ENCODE measurements at regions not wholly inside any gene's neighbourhood (a gene's known extent, or its start where the extent isn't known, plus 50 kb on each side); places are given as distances from the start of the nearest gene placed in this dataset.

DNA sequence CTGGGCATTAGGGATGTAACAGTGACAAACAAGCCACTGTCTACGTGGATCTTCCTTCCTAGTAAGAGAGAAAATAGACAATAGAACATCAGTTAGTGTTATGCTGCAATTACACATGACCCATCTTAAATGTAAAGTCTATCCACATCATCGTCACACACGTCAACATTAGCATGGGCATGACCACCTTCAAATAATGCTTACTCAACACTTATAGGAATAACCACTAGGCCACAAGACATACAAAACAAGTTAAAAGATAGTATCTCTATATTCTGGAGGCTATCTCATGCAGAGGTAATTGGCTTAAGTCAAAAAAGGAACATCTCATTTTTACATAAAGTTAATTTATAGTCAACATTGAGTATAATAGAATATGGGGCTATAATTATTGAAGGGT, 156.5 kb downstream of the MOXD1 start:
- DNase-seq (ENCODE audit: low spot score) (no peak), ATAC-seq (no peak)

GRCh38 chr6:132236744-132237143, 164.5 kb downstream of the MOXD1 start:
- no peak for ATAC-seq
- no peak for DNase-seq (ENCODE audit: low spot score)

- no peak for DNase-seq (ENCODE audit: low spot score)
- no peak for ATAC-seq
These were observed 165.0 kb downstream of the MOXD1 start for GRCh38 chr6:132236281-132236680.

DNA sequence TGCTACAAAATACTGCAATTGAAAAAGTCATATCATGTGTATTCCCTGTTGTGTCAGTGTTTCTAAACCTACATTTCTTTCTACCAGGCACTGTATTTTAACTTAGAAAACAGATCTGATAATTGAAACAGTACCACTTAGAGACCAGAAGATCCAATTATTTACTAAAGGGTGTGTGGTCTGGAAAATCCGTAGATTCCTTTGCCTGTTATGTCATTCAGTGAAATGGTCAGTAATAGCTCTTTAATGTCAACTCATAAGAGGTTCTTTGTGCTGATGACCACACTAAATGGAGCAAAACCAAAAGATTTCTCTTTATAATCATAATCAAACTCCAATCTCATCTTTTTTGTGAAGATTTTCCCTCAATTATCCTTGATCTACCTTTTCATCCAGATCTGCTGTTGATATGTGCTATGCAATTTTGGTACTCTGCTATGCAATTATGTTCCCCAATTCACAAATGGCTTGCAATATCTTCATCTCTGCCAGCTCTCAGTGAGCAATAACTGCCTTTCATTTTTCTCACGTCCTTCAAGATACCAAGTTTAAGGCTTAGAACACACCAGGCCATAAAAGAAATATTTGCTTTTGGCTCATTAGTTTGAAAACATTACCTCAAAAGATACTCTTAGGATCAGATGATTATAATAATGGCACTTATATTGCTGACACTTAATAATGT, 165.5 kb downstream of the MOXD1 start:
- DNase-seq (ENCODE audit: low spot score) (no peak), ATAC-seq (no peak)

- DNase-seq (ENCODE audit: low spot score) (no peak), ATAC-seq (no peak)
These were observed 166.9 kb downstream of the MOXD1 start for GRCh38 chr6:132234356-132234755.

DNA sequence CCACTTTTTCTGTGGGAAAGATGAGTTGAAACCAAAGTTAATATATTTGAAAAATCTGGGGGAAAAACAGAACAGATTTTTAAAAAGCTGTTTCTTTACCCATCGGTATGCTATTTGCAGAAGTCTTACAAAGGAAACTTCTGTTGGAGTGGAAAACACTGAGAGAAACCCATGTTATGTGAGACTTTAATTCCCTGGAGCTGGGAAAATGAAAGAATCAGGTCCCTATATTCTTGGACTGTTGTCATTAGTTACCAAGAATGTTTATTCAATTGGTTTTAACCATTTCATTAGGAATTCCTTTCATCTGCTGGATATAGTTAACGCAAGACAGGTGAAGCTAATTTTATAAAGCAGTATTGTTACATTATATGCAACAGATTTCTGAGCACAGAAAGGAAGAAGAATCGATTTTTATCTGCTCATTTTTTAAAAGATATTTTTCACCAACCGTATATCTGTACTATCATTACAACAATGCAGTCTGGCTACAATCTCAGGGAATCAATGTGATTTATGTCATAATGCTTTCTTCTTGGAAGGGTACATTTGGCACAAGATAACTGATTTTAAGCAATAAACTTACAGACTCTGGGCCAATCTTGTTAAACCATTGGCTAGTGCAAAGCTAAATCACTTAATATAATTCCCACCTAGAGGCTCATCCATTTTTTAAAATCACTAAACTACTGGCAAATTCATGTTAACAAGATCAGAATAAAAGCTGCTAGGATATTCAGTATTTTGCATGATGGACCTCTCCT, 170.0 kb downstream of the MOXD1 start:
- DNase-seq (ENCODE audit: low spot score) (no peak), ATAC-seq (no peak)

GRCh38 chr6:132228894-132229293, 172.4 kb downstream of the MOXD1 start:
- no peak for ATAC-seq
- no peak for DNase-seq (ENCODE audit: low spot score)

GRCh38 chr6:132227904-132228303, 173.4 kb downstream of the MOXD1 start:
- ATAC-seq, result no peak
- DNase-seq (ENCODE audit: low spot score), result no peak

GRCh38 chr6:132224943-132225342, 176.3 kb downstream of the MOXD1 start:
- DNase-seq (ENCODE audit: low spot score), result no peak
- no peak for ATAC-seq

GRCh38 chr6:132220800-132221199, 180.5 kb downstream of the MOXD1 start:
- no peak for DNase-seq (ENCODE audit: low spot score)
- no peak for ATAC-seq

GRCh38 chr6:132219901-132220300, 181.4 kb downstream of the MOXD1 start:
- no peak for DNase-seq (ENCODE audit: low spot score)
- ATAC-seq, result no peak

DNA sequence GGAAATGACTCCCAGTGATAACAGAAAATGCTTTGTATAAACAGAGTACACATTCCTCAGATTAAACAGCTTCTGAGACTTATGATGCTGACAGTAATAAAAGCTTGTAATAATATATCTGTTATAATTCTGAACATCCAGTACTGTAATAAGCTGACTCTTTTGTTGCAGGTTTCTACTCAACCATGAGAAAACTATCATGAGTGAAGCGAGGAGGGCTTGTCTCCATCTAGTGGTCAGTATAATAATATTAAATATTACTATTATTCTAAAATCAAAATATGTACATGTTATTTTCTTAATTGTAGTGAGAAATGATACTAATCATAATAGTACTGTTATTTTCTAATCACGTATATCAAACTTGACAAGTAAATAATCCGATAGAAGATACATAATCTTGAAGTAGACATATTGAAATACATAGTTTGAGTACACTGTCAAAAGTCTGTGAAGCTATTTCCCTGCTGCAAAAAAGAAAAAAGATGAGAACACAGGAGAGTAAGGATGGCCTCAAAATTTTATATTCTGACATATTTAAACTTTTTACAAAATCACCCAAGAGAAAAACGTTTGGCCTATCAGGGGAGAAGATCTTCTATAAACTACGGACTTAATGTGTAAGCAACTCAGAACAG, 183.1 kb downstream of the MOXD1 start:
- peak; percentile 64 for ATAC-seq
- DNase-seq (ENCODE audit: low spot score), result no peak

GRCh38 chr6:132215805-132216204, 185.5 kb downstream of the MOXD1 start:
- DNase-seq (ENCODE audit: low spot score) (no peak), ATAC-seq (no peak)

- no peak for DNase-seq (ENCODE audit: low spot score)
These were observed 186.6 kb downstream of the MOXD1 start for GRCh38 chr6:132214716-132215115.

DNA sequence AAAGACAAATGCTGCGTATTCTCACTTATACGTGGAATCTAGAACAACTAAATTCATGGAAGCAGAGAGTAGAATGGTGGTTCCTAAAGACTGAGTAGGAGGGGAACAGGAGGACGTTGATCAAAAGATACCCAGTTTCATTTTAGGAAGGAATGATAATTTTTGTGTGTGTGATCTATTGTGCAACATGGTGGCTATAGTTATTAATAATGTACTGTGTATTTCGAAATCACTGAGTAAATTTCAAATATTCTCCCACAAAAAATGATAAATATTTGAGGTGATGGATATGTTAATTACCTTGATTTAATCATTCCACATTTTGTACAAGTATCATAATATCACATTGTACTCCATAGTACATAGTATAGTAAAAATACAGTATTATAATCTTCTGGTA, 187.5 kb downstream of the MOXD1 start:
- DNase-seq (ENCODE audit: low spot score) (no peak), ATAC-seq (no peak)

More at GRCh38 chr6:132214716-132215115, 186.6 kb downstream of the MOXD1 start:
- no peak for ATAC-seq

DNA sequence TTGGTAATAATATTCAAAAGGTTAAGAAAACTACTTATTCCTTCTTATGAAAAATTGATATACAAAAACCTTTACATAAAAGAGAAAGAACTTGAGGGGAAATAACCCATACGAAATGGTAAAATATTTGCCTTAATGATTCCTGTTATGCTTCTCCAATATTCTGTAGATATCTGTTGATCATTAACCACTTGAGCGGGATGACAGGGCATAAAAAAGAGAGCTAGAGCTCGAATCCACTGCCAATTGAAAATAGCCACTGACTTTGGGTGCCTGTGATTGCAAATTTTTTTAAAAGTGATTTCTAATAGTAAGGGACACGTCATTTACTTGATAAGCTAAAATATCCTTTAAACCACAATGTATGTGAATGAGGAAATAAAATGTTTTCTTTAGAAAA, 188.1 kb downstream of the MOXD1 start:
- ATAC-seq, result peak; percentile 48
- DNase-seq (ENCODE audit: low spot score), result no peak

DNA sequence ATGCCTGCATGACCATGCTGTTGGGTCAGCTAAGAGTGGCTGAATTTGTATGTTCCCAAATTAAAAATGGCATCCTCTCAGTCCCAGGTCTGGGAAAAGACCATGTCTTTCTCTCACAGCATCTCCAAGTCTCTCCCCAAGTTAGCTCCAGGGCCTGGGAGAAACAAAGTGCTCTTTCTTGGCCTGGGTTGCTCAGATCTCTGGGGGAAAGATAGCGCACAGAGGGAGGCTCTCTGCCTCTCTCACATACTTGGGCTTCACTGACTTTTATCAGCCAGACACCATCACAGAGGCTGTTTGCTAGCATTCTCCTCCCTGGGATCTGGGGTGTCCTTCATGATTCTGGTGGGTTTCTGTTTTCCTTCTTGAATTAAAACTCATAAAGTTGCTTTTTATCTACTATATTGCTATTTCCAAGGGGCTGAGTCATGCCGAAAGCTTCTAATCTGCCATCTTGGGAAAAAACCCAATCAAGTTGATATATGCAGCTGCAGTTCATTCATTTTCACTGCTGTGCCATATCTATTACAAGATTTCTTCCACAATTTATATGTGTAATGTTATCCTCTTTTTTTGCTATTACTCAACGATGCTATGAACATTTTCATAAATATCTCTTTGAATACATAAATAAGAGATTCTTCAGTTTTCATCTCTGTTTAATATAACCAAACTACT, 190.2 kb downstream of the MOXD1 start:
- ATAC-seq, result no peak
- no peak for DNase-seq (ENCODE audit: low spot score)

GRCh38 chr6:132209351-132209750, 191.9 kb downstream of the MOXD1 start:
- no peak for DNase-seq (ENCODE audit: low spot score)
- ATAC-seq, result no peak

DNA sequence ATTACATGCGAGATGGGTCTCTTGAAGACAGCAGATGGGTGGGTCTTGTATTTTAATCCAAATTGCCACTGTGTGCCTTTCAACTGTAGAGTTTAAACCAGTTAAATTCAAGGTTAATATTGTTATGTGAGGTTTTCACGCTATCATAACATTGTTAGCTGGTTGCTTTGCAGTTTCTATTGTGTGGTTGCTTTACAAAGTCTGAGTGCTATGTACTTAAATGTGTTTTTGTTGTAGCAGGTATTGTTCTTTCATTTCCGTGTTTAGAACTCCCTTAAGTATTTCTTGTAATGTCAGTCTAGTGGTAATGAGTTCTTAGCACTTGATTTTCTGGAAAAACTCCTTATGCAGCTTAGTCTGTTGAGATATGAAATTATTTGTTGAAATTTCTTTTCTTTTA, 193.3 kb downstream of the MOXD1 start:
- no peak for DNase-seq (ENCODE audit: low spot score)
- ATAC-seq, result no peak

DNA sequence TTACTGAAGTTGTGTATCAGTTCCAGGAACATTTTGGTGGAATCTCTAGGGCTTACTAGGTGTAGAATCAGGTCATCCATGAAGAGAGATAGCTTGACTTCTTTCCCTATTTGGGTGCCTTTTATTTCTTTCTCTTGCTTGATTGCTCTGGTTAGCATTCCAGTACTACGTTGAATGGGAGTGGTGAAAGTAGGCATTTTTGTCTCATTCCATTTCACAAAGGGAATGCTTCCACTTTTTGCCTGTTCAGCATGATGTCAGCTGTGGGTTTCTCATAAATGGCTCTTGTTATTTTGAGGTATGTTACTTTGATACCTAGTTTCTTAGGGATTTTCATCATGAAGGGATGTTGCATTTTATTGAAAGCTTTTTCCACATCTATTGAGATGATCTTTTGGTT, 195.3 kb downstream of the MOXD1 start:
- DNase-seq (ENCODE audit: low spot score) (no peak), ATAC-seq (no peak)

DNA sequence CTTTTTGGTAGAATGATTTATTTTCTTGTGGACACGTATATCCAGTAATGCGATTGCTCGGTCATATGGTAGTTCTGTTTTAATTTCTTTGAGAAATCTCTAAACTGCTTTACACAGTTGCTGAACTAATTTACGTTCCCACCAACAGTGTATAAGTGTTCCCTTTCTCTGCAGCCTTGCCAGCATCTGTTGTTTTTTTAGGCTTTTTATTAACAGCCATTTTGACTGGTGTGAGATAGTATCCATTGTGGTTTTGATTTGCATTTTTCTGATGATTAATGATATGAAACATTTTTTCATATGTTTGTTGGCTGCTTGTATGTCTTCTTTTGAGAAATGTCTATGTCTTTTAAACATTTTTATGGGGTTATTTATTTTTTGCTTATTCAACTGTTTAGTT, 196.7 kb downstream of the MOXD1 start:
- ATAC-seq (no peak), DNase-seq (ENCODE audit: low spot score) (no peak)

GRCh38 chr6:132202574-132202973, 198.7 kb downstream of the MOXD1 start:
- no peak for ATAC-seq
- no peak for DNase-seq (ENCODE audit: low spot score)
